ENCODE measurements at regions not wholly inside any gene's neighbourhood (a gene's known extent, or its start where the extent isn't known, plus 50 kb on each side); places are given as distances from the start of the nearest gene placed in this dataset.

GRCh38 chr6:134427721-134428120, 109.8 kb upstream of the SGK1 start:
- TF ChIP-seq POLR2A (IDR thresholded peaks at IDR 0.05): no peak
- TF ChIP-seq, protein P1, sequence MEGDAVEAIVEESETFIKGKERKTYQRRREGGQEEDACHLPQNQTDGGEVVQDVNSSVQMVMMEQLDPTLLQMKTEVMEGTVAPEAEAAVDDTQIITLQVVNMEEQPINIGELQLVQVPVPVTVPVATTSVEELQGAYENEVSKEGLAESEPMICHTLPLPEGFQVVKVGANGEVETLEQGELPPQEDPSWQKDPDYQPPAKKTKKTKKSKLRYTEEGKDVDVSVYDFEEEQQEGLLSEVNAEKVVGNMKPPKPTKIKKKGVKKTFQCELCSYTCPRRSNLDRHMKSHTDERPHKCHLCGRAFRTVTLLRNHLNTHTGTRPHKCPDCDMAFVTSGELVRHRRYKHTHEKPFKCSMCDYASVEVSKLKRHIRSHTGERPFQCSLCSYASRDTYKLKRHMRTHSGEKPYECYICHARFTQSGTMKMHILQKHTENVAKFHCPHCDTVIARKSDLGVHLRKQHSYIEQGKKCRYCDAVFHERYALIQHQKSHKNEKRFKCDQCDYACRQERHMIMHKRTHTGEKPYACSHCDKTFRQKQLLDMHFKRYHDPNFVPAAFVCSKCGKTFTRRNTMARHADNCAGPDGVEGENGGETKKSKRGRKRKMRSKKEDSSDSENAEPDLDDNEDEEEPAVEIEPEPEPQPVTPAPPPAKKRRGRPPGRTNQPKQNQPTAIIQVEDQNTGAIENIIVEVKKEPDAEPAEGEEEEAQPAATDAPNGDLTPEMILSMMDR (IDR thresholded peaks at IDR 0.05): no peak

Measured in heart left ventricle (tissue), 13 donors.